ENCODE measurements at regions not wholly inside any gene's neighbourhood (a gene's known extent, or its start where the extent isn't known, plus 50 kb on each side); places are given as distances from the start of the nearest gene placed in this dataset.
"Not testable (repeated sequence)": the region's sequence is repeated elsewhere in the genome, so short reads cannot be mapped to it uniquely, and the experiment has no call there.

GRCh38 chr4:178963446-178964045 lies 1521.3 kb upstream of the AGA start:
- no peak for DNase-seq (ENCODE audit: low read depth in 3 of 3)

GRCh38 chr4:178966644-178967043 lies 1524.4 kb upstream of the AGA start:
- no peak for DNase-seq (ENCODE audit: low read depth in 3 of 3)

- DNase-seq (ENCODE audit: low read depth in 3 of 3), result no peak
Observed at GRCh38 chr4:178970433-178971140, 1528.3 kb upstream of the AGA start.

GRCh38 chr4:178976861-178977260 lies 1534.6 kb upstream of the AGA start:
- DNase-seq (ENCODE audit: low read depth in 3 of 3), result no peak

GRCh38 chr4:178993306-178993705 lies 1551.1 kb upstream of the AGA start:
- no peak for DNase-seq (ENCODE audit: low read depth in 3 of 3)

GRCh38 chr4:179001918-179002317 lies 1559.7 kb upstream of the AGA start:
- DNase-seq (ENCODE audit: low read depth in 3 of 3), result no peak

- DNase-seq (ENCODE audit: low read depth in 3 of 3), result no peak
Observed at GRCh38 chr4:179007755-179008154, 1565.5 kb upstream of the AGA start.

GRCh38 chr4:179017581-179017980 lies 1575.3 kb upstream of the AGA start:
- DNase-seq (ENCODE audit: low read depth in 3 of 3), result no peak

- no peak for DNase-seq (ENCODE audit: low read depth in 3 of 3)
Observed at GRCh38 chr4:179027569-179027968, 1585.3 kb upstream of the AGA start.

- DNase-seq (ENCODE audit: low read depth in 3 of 3), result no peak
Observed at GRCh38 chr4:179028321-179028720, 1586.1 kb upstream of the AGA start.

- no peak for DNase-seq (ENCODE audit: low read depth in 3 of 3)
Observed at GRCh38 chr4:179029683-179030082, 1587.4 kb upstream of the AGA start.

- no peak for DNase-seq (ENCODE audit: low read depth in 3 of 3)
Observed at GRCh38 chr4:179040259-179040658, 1598.0 kb upstream of the AGA start.

GRCh38 chr4:179048839-179049453 lies 1606.7 kb upstream of the AGA start:
- no peak for DNase-seq (ENCODE audit: low read depth in 3 of 3)

GRCh38 chr4:179051206-179051605 lies 1609.0 kb upstream of the AGA start:
- DNase-seq (ENCODE audit: low read depth in 3 of 3), result no peak

GRCh38 chr4:179059396-179059795 lies 1617.2 kb upstream of the AGA start:
- no peak for DNase-seq (ENCODE audit: low read depth in 3 of 3)

GRCh38 chr4:179066254-179066653 lies 1624.0 kb upstream of the AGA start:
- DNase-seq (ENCODE audit: low read depth in 3 of 3), result not testable (repeated sequence)

- DNase-seq (ENCODE audit: low read depth in 3 of 3), result no peak
Observed at GRCh38 chr4:179071131-179071530, 1628.9 kb upstream of the AGA start.

- no peak for DNase-seq (ENCODE audit: low read depth in 3 of 3)
Observed at GRCh38 chr4:179076865-179077264, 1634.6 kb upstream of the AGA start.

- DNase-seq (ENCODE audit: low read depth in 3 of 3), result no peak
Observed at GRCh38 chr4:179095585-179096221, 1653.5 kb upstream of the AGA start.

GRCh38 chr4:179097741-179098140 lies 1655.5 kb upstream of the AGA start:
- no peak for DNase-seq (ENCODE audit: low read depth in 3 of 3)

GRCh38 chr4:179110356-179110755 lies 1668.1 kb upstream of the AGA start:
- no peak for DNase-seq (ENCODE audit: low read depth in 3 of 3)

- no peak for DNase-seq (ENCODE audit: low read depth in 3 of 3)
Observed at GRCh38 chr4:179110816-179111215, 1668.6 kb upstream of the AGA start.
